HepG2 (cell line): ENCODE measurements at regions not wholly inside any gene's neighbourhood (a gene's known extent, or its start where the extent isn't known, plus 50 kb on each side); places are given as distances from the start of the nearest gene placed in this dataset.

Experiments
- DMAP1 ChIP-seq: IDR thresholded peaks from 2 replicates; pipeline ENCODE4 v1.6.1; 2016
- HDAC1 ChIP-seq: sonication (generic); formaldehyde crosslinking; IDR thresholded peaks from 2 replicates; pipeline ENCODE4 v1.5.1; 2020; ENCODE audit warnings: mild to moderate bottlenecking, missing genetic modification reagents
- HNRNPK ChIP-seq: fragments of 200-400 bp; formaldehyde crosslinking; IDR thresholded peaks from 2 replicates; pipeline ENCODE4 v1.6.1; 2018; ENCODE audit warnings: low read length, low read depth, moderate library complexity, mild to moderate bottlenecking; ENCODE audit not compliant: poor library complexity, severe bottlenecking
- KDM2A ChIP-seq: sonication (generic); formaldehyde crosslinking; IDR thresholded peaks from 2 replicates; pipeline ENCODE4 v1.4.0; 2020; ENCODE audit warnings: low read depth, missing genetic modification reagents, borderline replicate concordance
- KDM5B ChIP-seq: sonication (generic); formaldehyde crosslinking; IDR thresholded peaks from 2 replicates; pipeline ENCODE4 v1.4.0; 2020; ENCODE audit warnings: missing genetic modification reagents, mild to moderate bottlenecking, borderline replicate concordance
- MEIS2 ChIP-seq: sonication (generic); formaldehyde crosslinking; IDR thresholded peaks from 2 replicates; pipeline ENCODE4 v1.9.0; 2021; ENCODE audit warnings: mild to moderate bottlenecking, missing genetic modification reagents
- MTA1 ChIP-seq: sonication (generic); formaldehyde crosslinking; IDR thresholded peaks from 2 replicates; pipeline ENCODE4 v1.4.0; 2020; ENCODE audit warnings: missing genetic modification reagents, mild to moderate bottlenecking, borderline replicate concordance
- NCOR1 ChIP-seq: fragments of 200-600 bp; sonication (generic); IDR thresholded peaks from 2 replicates; pipeline ENCODE4 v1.7.0; 2017; ENCODE audit warnings: antibody characterized with exemption, low read length, borderline replicate concordance
- TRIM24 ChIP-seq: sonication (generic); formaldehyde crosslinking; IDR thresholded peaks from 2 replicates; pipeline ENCODE4 v1.8.0; 2022; ENCODE audit warnings: mild to moderate bottlenecking, missing genetic modification reagents
- XBP1 ChIP-seq: sonication (generic); formaldehyde crosslinking; IDR thresholded peaks from 2 replicates; pipeline ENCODE4 v1.5.0; 2020; ENCODE audit warnings: missing genetic modification reagents
- ZBTB3 ChIP-seq: sonication (generic); formaldehyde crosslinking; IDR thresholded peaks from 2 replicates; pipeline ENCODE4 v1.4.0; 2020; ENCODE audit warnings: low read depth, mild to moderate bottlenecking, moderate library complexity, missing genetic modification reagents, borderline replicate concordance
- ZNF121 ChIP-seq: sonication (generic); formaldehyde crosslinking; IDR thresholded peaks from 2 replicates; pipeline ENCODE4 v1.5.0; 2020; ENCODE audit warnings: mild to moderate bottlenecking, missing genetic modification reagents
- ZNF598 ChIP-seq: sonication (generic); formaldehyde crosslinking; IDR thresholded peaks from 2 replicates; pipeline ENCODE4 v1.5.1; 2020; ENCODE audit warnings: mild to moderate bottlenecking, missing genetic modification reagents, borderline replicate concordance
- TF ChIP-seq, protein P1 (sequence below): sonication (generic); formaldehyde crosslinking; IDR thresholded peaks from 2 replicates; pipeline ENCODE4 v1.4.0; 2020; ENCODE audit warnings: mild to moderate bottlenecking, missing genetic modification reagents
- TF ChIP-seq, protein P2 (sequence below): sonication (generic); formaldehyde crosslinking; IDR thresholded peaks from 2 replicates; pipeline ENCODE4 v1.4.0; 2020; ENCODE audit warnings: low read depth, missing genetic modification reagents
- TF ChIP-seq, protein P3 (sequence below): sonication (generic); formaldehyde crosslinking; IDR thresholded peaks from 2 replicates; pipeline ENCODE4 v1.4.0; 2020; ENCODE audit warnings: mild to moderate bottlenecking, missing genetic modification reagents
- TF ChIP-seq, protein P4 (sequence below): sonication (generic); formaldehyde crosslinking; IDR thresholded peaks from 2 replicates; pipeline ENCODE4 v1.9.0; 2021; ENCODE audit warnings: missing genetic modification reagents, mild to moderate bottlenecking, borderline replicate concordance

DNA sequence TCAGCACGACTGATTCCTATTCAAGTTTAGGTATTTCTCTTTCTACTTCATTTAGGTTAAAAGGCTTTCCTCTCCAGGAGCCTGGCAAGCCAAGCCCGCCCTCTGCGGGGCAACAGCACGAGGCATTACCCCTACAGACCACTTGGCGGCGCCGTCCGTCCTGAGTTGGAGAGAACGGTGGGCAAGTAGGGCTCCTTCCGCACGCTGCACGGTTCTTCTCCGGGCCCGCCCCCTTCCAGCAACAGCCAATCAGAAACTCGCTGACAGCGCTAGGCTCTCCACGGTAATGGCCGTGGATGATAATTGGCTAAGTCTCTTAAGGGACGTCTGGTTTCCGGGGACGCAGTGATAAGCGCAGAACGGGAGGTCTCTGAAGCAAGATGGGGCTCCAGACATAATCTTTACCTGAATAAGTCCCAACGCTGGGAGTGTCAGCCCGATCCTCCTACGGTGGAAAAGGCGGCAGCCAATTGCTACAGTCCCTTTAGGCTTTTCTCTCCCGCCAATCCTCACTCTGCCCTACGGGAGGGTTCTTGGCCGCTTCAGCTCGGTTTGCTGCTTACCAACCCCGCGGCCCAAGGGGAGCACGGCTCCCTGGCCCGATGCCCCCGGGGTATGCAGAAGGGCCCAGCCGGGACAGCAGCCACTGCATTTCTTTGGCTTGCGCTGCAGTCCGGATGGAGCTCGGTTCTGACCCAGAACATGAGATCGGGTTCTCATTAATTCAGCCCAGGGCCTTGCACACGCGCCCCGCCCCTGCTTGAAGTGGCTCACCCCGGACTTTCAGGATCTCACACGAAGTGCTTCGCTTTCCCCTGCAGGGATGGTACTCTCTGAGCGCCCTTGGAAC lies 206.9 kb upstream of the PKDCC start (continued):
- TF ChIP-seq, protein P1, sequence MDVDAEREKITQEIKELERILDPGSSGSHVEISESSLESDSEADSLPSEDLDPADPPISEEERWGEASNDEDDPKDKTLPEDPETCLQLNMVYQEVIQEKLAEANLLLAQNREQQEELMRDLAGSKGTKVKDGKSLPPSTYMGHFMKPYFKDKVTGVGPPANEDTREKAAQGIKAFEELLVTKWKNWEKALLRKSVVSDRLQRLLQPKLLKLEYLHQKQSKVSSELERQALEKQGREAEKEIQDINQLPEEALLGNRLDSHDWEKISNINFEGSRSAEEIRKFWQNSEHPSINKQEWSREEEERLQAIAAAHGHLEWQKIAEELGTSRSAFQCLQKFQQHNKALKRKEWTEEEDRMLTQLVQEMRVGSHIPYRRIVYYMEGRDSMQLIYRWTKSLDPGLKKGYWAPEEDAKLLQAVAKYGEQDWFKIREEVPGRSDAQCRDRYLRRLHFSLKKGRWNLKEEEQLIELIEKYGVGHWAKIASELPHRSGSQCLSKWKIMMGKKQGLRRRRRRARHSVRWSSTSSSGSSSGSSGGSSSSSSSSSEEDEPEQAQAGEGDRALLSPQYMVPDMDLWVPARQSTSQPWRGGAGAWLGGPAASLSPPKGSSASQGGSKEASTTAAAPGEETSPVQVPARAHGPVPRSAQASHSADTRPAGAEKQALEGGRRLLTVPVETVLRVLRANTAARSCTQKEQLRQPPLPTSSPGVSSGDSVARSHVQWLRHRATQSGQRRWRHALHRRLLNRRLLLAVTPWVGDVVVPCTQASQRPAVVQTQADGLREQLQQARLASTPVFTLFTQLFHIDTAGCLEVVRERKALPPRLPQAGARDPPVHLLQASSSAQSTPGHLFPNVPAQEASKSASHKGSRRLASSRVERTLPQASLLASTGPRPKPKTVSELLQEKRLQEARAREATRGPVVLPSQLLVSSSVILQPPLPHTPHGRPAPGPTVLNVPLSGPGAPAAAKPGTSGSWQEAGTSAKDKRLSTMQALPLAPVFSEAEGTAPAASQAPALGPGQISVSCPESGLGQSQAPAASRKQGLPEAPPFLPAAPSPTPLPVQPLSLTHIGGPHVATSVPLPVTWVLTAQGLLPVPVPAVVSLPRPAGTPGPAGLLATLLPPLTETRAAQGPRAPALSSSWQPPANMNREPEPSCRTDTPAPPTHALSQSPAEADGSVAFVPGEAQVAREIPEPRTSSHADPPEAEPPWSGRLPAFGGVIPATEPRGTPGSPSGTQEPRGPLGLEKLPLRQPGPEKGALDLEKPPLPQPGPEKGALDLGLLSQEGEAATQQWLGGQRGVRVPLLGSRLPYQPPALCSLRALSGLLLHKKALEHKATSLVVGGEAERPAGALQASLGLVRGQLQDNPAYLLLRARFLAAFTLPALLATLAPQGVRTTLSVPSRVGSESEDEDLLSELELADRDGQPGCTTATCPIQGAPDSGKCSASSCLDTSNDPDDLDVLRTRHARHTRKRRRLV (CRISPR knock-in tag) = no peak
- TF ChIP-seq ZBTB3 (CRISPR knock-in tag) (no peak), NCOR1 (no peak; the same call in 1 of the 2 replicates), DMAP1 (CRISPR knock-in tag) (peak; percentile 46; the same call in 1 of the 2 replicates), MEIS2 (CRISPR knock-in tag) (peak; percentile 58; the same call in 1 of the 2 replicates), HNRNPK (no peak), MTA1 (CRISPR knock-in tag) (peak; percentile 69; the same call in 1 of the 2 replicates), ZNF598 (CRISPR knock-in tag) (peak; percentile 99), HDAC1 (CRISPR knock-in tag) (no peak), XBP1 (no peak), TRIM24 (CRISPR knock-in tag) (no peak), KDM2A (CRISPR knock-in tag) (peak; percentile 92; the same call in 1 of the 2 replicates), ZNF121 (CRISPR knock-in tag) (no peak), KDM5B (peak; percentile 84; the same call in 1 of the 2 replicates)
- TF ChIP-seq, protein P2, sequence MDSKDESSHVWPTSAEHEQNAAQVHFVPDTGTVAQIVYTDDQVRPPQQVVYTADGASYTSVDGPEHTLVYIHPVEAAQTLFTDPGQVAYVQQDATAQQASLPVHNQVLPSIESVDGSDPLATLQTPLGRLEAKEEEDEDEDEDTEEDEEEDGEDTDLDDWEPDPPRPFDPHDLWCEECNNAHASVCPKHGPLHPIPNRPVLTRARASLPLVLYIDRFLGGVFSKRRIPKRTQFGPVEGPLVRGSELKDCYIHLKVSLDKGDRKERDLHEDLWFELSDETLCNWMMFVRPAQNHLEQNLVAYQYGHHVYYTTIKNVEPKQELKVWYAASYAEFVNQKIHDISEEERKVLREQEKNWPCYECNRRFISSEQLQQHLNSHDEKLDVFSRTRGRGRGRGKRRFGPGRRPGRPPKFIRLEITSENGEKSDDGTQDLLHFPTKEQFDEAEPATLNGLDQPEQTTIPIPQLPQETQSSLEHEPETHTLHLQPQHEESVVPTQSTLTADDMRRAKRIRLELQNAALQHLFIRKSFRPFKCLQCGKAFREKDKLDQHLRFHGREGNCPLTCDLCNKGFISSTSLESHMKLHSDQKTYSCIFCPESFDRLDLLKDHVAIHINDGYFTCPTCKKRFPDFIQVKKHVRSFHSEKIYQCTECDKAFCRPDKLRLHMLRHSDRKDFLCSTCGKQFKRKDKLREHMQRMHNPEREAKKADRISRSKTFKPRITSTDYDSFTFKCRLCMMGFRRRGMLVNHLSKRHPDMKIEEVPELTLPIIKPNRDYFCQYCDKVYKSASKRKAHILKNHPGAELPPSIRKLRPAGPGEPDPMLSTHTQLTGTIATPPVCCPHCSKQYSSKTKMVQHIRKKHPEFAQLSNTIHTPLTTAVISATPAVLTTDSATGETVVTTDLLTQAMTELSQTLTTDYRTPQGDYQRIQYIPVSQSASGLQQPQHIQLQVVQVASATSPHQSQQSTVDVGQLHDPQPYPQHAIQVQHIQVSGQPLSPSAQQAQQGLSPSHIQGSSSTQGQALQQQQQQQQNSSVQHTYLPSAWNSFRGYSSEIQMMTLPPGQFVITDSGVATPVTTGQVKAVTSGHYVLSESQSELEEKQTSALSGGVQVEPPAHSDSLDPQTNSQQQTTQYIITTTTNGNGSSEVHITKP (CRISPR knock-in tag) = 0 out of 2 replicates have a peak, but pooled peaks have one; percentile 36
- TF ChIP-seq, protein P3, sequence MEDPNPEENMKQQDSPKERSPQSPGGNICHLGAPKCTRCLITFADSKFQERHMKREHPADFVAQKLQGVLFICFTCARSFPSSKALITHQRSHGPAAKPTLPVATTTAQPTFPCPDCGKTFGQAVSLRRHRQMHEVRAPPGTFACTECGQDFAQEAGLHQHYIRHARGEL = 0 out of 2 replicates have a peak, but pooled peaks have one; percentile 24
- TF ChIP-seq, protein P4, sequence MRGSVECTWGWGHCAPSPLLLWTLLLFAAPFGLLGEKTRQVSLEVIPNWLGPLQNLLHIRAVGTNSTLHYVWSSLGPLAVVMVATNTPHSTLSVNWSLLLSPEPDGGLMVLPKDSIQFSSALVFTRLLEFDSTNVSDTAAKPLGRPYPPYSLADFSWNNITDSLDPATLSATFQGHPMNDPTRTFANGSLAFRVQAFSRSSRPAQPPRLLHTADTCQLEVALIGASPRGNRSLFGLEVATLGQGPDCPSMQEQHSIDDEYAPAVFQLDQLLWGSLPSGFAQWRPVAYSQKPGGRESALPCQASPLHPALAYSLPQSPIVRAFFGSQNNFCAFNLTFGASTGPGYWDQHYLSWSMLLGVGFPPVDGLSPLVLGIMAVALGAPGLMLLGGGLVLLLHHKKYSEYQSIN = no peak
